Astrocyte of the cerebellum (primary cell): ENCODE measurements at regions not wholly inside any gene's neighbourhood (a gene's known extent, or its start where the extent isn't known, plus 50 kb on each side); places are given as distances from the start of the nearest gene placed in this dataset.
"Not testable (repeated sequence)": the region's sequence is repeated elsewhere in the genome, so short reads cannot be mapped to it uniquely, and the experiment has no call there.

ENCODE experiments used
- DNase-seq: peaks from one replicate; pipeline ENCODE4 v3.0.0-alpha.2; 2011; ENCODE audit warnings: low read depth
- H3K4me3 ChIP-seq: 2 replicates; pipeline ENCODE4 v1.5.1; 2011; ENCODE audit warnings: mild to moderate bottlenecking, low read depth, low read length, moderate library complexity
- in situ Hi-C: cut with HindIII; loops from 2 replicates; pipeline ENCODE4 v1.10.0; 2017; ENCODE audit warnings: low sequenced_read_pairs

DNA sequence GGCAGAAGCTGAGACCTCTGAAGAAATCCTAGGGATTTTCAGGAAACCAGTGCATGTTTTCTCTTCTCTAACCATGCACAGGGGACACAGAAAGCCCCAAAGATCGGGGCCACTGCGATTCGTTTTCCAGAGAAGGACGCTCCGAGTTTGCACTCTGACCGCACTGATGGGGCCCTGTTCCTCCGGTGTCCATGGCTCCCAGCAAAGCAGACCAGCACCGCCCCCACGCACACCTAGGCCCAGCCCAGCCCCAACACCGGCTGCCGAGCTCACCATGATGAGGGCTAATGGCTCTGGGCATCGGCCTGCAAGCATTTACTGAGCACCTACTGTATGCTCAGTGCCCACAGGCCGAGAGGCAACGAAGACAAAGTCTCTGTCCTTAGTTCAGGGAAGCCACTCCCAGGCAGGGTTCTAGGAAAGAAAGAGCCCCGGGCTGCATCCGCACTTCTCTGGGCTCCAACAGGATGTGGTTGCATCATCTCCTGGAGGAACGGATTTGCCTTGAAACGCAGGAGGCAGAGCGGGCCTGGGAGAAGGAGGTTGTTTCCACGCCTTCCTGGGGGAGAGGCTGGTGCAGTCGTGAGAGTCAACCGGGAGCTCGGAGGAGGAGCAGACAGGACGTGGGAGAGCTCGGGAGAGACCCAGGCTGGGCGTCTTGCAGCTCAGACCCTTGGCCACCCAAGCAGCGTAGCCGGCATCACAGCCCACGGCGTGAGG, 5460.9 kb upstream of the TPTE start:
- H3K4me3 ChIP-seq, in situ Hi-C loops, DNase-seq: not testable (repeated sequence)

DNA sequence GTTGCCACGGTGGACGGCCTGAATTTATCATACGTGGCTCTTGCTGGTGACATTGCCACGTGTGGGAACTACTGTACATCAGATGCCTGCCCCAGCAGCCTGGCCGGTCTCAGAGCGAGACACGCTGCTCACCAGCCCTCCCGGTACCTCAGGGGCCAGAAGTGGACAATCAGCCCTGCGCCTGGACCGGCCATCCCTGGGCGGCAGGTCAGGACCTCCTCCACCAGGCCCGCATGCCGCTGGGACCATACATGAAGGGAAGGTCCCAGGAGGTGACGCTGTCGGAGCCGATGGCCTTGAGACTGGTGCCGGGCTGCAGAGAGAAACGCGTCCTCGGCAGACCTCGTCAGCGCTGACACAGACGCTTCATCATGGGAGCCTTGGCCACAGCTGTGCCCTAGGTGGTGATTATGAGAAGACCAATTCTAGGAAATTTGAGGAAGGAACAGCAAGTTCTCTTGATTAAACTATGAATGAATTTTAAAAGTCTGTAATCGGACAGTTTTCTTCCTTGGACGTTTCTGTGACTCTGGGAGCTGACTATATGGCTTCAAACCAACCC, 5456.7 kb upstream of the TPTE start:
- in situ Hi-C loops, result not testable (repeated sequence)

DNA sequence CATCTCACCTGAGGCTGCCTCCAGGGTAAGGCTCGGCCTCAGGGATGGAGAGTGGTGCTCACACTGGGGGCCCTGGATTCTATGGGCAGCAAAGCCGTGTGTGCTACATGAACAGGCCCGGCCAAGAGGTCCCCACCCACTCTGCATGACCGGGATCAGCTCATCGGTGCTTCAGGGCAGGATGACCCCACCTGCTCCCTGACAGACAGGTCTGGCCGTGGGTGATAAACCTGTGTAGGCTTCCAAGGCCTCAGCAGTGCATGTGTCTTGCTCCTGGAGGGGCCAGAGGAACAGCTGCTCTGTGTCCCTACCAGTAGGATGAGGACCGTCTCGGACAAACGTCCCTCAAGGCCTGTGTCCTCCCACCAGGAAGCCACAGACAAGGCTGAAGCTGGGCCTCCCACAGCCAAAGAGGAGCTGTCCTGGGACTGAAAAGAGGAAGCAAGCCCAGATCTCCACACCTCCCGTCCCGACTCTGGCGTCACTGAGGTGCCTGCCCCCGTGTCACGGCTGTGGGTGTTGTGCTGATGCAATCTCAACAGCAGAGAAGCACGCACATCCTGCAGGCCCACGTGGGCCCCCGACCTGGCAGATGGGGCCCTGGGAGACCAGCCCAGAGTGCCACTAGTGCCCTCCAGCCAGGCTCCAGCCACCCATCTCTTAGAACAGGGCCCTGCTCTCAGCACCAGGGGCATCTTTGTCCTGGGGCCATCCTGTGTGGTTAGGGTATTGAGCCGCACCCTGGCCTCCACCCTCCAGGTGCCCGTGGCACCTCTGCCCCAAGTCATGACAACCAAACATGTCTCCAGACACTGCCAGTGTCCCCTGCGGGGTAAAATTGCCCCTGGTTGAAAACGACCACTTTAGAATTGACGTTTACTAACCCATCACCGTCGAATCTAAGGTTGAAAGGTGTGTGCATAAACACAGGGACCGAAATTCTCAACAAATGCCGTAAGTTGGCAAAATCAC, 5455.9 kb upstream of the TPTE start:
- DNase-seq, in situ Hi-C loops, H3K4me3 ChIP-seq: not testable (repeated sequence)

More for the DNA sequence above, 5456.7 kb upstream of the TPTE start:
- not testable (repeated sequence) for H3K4me3 ChIP-seq, DNase-seq

DNA sequence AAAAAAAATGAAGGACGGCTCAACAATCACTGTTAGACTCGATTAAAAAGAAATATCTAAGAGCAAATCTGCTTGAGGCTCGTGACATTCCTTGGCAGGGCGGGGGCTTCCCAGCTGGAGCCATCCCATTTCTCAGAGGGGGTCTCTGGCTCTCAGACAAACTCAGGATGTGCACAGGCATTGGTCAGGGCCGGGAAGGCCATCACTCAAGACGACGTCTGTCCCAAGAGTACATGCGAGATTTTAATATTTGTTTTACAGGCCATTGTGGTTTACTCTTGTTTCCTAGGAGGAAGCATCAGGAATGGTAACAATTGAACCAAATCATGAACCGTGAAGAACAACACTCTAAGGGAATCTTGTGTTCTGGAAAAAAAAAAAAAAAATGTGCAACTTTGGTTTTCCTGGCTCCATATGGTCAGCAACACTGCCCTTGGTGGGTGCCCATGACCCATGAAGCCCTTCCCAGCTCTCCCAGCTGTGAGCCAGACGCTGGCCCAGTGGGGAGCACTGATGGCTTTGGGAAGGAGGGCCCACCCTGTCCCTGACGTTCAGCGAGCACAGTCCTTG, 5454.6 kb upstream of the TPTE start:
- in situ Hi-C loops, H3K4me3 ChIP-seq: not testable (repeated sequence)
- DNase-seq, result peak; percentile 2

DNA sequence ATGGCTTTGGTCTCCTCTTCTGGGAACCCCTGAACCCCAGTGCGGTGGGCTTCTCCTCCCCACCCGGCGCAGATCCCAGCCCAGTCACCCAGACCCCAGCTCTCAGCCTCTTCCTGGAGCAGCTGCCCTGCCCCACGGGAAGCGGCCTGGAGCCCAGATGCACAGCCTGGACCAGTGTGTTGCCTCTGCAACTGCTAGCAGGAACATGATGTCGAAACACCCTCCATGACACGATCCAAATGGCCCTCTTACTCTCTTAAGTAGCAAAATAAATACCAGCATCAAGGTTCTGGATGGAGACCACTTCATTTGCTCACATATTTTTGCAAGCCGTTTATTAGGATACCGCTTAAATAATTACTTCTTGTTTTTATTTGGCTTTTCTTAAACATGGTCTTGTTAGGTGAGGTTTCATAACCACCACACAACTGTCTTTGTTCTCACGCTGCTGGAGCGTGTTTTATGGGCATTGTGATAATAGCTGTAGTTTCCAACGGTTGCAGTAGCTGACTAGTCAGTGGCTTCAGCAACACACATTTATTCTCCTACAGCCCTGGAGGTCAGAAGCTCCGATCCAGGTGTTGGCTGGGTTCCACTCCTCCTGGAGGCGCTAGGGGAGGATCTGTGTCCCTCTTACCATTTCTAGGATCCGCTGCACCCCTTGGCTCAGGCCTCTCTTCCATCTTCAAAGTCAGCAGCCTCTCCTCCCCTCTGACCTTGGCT, 5453.9 kb upstream of the TPTE start:
- H3K4me3 ChIP-seq, in situ Hi-C loops, DNase-seq: not testable (repeated sequence)

DNA sequence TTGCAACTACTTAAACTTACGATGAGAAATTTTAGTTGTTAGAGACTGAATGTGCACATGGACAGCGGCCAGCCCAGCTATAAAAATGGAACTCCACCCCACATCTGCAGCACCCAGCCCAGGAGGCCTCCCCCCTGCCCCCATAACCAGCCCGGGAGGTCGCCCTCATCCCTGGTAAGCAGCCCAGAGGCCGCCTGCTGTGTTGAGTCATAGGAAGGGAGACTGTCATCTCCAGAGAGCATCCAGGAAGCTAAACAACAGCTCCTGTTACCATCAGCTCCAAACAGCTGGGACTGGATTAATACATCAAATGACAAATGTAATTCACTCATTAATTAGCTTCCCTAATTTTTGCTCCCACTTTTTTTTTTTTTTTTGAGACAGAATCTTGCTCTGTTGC, 5452.7 kb upstream of the TPTE start:
- H3K4me3 ChIP-seq, in situ Hi-C loops, DNase-seq: not testable (repeated sequence)

DNA sequence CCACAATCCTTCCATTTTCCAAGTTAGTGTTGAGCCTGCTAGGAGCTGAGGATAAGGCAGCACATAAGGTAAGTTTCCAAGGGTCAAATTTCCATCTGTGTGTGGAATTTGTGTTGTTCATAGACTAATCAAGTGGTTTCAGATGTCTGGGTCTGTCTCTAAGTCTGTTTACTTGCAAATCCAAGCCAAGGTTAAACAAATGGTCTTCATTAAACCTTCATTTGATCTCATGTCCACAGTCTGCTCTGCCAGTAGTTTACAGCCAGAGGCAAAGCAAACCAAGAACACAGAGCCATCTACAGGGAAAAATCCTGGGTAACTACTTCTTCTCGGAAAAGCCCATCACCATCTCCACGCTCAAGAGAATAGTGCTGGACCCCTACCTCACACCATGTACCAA, 5450.2 kb upstream of the TPTE start:
- DNase-seq, in situ Hi-C loops, H3K4me3 ChIP-seq: not testable (repeated sequence)

DNA sequence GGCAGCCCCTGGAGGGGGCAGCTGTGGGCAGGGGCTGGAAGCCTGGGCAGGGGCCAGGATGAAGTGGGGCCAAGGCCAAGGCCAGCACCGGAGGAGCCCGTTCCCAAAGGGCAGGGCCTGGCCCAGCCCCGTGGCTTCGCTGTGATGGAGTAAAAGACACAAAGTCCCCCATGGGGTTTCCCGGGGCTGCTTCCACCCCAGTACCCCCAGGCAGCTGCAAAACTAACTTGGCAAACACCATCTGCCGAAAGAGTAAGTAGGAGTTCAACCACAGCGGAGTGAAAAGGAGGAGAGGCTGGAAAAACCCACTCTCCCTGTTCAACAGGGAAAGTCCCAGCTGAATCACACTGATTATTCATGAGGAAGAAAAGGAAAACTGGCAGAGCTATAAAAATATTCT, 5444.5 kb upstream of the TPTE start:
- in situ Hi-C loops, DNase-seq, H3K4me3 ChIP-seq: not testable (repeated sequence)

DNA sequence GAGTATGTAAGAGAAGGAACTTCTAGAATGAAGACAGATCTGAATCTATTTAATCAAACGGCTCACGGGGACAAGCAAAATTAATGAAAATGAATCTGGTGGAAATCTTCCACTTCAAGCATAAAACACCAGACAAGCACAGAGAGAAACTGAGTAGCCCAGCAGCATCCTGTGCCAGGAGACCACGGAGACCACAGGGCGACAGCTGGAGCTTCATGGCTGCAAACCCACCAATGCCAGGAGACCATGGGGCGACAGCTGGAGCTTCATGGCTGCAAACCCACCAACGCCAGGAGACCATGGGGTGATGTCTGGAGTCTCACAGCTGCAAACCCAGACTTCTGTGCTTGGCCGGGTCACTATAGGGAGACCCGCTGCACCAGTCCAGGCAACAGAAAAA, 5442.0 kb upstream of the TPTE start:
- in situ Hi-C loops, H3K4me3 ChIP-seq, DNase-seq: not testable (repeated sequence)

DNA sequence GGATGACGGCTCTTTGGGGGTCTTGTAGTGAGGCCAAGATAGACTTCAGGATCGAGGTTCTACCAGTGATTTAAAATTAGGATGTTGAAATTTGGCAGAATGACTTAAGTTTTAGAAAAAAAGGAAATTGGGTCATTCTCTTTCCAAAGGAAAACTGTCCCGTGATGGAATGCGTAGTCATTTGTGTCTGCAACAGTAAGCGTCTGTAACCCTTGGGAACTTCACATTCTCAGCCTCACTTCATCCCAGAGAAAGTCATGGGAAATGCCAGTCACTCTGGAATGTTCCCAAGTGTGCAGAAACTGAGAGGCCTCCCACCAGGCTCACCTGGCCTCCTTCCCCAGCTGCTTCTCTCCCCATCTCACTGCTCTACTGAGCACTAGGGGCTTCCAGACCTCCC, 5441.4 kb upstream of the TPTE start:
- H3K4me3 ChIP-seq, DNase-seq, in situ Hi-C loops: not testable (repeated sequence)

DNA sequence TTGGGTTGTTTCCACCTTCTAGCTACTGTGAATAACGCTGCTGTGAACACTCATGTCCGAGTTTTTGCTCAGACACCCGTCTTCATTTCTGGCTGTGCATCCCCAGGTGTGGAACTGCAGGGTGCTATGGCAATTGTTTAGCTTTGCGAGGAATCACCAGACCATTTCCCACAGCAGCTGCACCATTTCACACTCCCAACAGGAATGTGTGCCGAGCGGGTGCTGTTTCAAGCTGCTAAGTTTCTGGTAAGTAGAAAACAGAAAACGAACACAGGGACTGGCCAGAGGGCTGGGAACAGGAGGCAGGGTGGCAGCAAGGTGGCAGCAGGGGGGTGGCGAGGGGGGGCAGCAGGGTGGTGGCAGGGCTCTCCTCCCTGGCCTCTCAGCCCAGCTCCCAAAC, 5437.1 kb upstream of the TPTE start:
- DNase-seq, in situ Hi-C loops, H3K4me3 ChIP-seq: not testable (repeated sequence)

DNA sequence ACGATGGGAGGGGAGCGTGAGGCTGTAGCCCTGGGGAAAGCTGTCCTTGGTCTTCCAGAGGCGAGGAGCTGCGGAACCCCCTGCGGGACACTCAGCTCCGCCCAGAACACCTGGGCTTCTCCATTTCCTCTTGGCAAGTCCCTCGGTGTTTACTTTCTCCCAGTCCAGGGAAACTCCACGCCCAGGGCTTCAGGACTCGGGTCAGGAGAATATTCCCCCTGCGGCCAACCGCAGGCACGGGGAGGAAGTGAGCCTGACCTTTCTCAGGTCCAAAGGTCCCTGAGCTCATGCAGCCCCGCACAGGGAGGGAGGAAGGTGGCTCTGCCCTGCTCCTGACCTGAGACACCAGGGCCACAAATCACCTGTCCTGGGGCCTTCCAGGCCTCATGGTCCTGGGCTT, 5435.9 kb upstream of the TPTE start:
- in situ Hi-C loops, DNase-seq: not testable (repeated sequence)

DNA sequence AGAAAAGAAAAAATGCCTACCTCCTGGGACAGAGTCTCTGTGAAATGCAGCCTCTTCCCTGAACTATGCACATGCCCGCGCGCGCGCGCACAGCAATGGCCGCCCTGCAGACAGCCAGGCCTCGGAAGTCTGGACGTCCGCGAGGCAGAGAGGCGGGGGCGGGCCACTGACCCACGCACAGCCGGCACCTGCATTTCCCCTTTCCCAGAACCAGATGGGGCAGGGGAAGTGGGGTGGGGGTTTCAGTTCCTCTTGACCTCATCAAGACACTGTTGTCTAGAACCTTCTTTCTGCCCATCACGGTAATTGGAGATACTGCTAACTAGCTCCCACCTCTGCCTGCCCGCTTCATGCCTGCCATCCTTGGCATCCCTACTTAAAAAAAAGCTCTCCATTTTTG, 5435.0 kb upstream of the TPTE start:
- H3K4me3 ChIP-seq, DNase-seq, in situ Hi-C loops: not testable (repeated sequence)

More for the DNA sequence above, 5435.9 kb upstream of the TPTE start:
- not testable (repeated sequence) for H3K4me3 ChIP-seq

DNA sequence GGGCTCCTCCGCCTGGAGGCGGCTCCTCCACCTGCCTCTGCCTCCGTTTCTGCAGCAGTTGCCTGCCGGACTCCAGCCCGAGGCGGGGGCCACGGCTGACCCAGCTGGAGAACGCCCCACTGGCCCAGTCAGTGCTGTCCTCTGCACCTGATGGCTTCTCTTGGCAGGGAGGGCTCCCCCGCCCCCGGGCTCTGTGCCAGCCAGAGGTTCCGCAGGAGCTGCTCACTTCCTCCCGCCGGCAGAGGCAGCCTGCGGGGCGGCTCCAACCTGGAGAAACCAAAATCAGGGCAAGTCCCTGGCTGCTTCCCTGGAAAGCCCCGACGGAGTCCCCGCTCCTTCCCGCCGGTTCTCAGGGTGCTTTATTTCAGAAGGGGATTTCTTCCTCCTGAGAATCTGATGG, 5432.6 kb upstream of the TPTE start:
- DNase-seq, H3K4me3 ChIP-seq, in situ Hi-C loops: not testable (repeated sequence)

DNA sequence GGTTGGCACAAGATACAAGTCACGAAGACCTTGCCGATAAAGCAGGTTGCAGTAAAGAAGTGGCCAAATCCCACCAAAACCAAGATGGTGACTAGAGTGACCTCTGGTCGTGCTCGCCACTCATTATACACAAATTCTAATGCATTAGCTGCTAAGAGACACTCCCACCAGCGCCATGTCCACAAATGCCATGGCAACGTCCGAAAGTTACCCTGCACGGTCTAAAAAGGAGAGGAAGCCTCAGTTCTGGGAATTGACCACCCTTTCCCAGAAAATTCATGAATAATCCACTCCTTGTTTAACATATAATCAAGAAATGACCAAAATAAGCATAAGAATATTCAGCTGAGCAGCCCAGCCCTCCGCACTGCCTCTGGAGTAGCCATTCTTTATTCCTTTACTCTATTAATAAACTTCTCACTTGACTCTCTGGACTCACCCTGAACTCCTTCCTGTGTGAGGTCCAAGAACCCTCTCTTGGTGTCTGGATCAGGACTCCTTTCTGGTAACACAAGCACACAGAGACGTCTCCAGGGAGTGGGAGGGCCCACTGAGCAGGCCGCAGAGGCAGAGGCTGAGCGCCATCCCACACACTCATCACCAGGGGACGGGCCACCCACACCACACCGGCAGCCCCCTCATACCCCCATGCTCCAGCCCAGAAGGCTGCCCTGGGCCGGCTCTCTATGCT, 5431.8 kb upstream of the TPTE start:
- in situ Hi-C loops, H3K4me3 ChIP-seq, DNase-seq: not testable (repeated sequence)
